GM23338 (cell line): ENCODE measurements at regions not wholly inside any gene's neighbourhood (a gene's known extent, or its start where the extent isn't known, plus 50 kb on each side); places are given as distances from the start of the nearest gene placed in this dataset.

Experiments used
- ATAC-seq: fragments of 200-7000 bp; cut with Tn5 transposase; 3 replicates; pipeline ENCODE4 v1.9.1; 2020
- DNase-seq: peaks from one replicate; pipeline ENCODE4 v3.0.0-alpha.2; 2015; ENCODE audit warnings: low spot score
- H2AFZ ChIP-seq: fragments of 200-600 bp; sonication (generic); 2 replicates; pipeline ENCODE4 v1.8.0; 2016; ENCODE audit warnings: antibody characterized with exemption, mild to moderate bottlenecking, moderate library complexity
- H3F3A ChIP-seq: fragments of 200-600 bp; sonication (generic); replicated peaks from 2 replicates; pipeline ENCODE4 v1.8.0; 2017; ENCODE audit warnings: antibody characterized with exemption, mixed run types, low read depth
- H3K27ac ChIP-seq: fragments of 200-600 bp; sonication (generic); 2 replicates; pipeline ENCODE4 v1.6.1; 2016; ENCODE audit warnings: low read depth
- H3K27me3 ChIP-seq: fragments of 200-600 bp; sonication (generic); 2 replicates; pipeline ENCODE4 v1.8.0; 2016; ENCODE audit warnings: mild to moderate bottlenecking, mixed run types, moderate library complexity; ENCODE audit not compliant: insufficient read depth
- H3K36me3 ChIP-seq: fragments of 200-600 bp; sonication (generic); 2 replicates; pipeline ENCODE4 v1.8.0; 2016; ENCODE audit warnings: mild to moderate bottlenecking; ENCODE audit not compliant: insufficient read depth
- H3K4me1 ChIP-seq: fragments of 200-600 bp; sonication (generic); 2 replicates; pipeline ENCODE4 v1.8.0; 2016; ENCODE audit warnings: mild to moderate bottlenecking, moderate library complexity; ENCODE audit not compliant: insufficient read depth
- H3K4me2 ChIP-seq: fragments of 200-600 bp; sonication (generic); 2 replicates; pipeline ENCODE4 v1.7.1; 2017; ENCODE audit warnings: mixed run types
- H3K4me3 ChIP-seq: fragments of 200-600 bp; sonication (generic); 2 replicates; pipeline ENCODE4 v1.6.1; 2016; ENCODE audit warnings: mixed run types
- H3K79me2 ChIP-seq: fragments of 200-600 bp; sonication (generic); replicated peaks from 2 replicates; pipeline ENCODE4 v1.8.0; 2017; ENCODE audit warnings: mild to moderate bottlenecking; ENCODE audit not compliant: insufficient read depth
- H3K9me2 ChIP-seq: fragments of 200-600 bp; sonication (generic); 2 replicates; pipeline ENCODE4 v1.8.0; 2017; ENCODE audit not compliant: insufficient read depth
- H4K20me1 ChIP-seq: fragments of 200-600 bp; sonication (generic); replicated peaks from 2 replicates; pipeline ENCODE4 v1.8.0; 2017; ENCODE audit warnings: mild to moderate bottlenecking; ENCODE audit not compliant: insufficient read depth
- H3K27ac Mint-ChIP-seq: 2 replicates; pipeline ENCODE4 v1.8.0; 2020; ENCODE audit warnings: inconsistent platforms, mild to moderate bottlenecking, moderate library complexity, mixed read lengths
- H3K27me3 Mint-ChIP-seq: 3 replicates; pipeline ENCODE4 v1.8.0; 2022; ENCODE audit warnings: low read depth, mild to moderate bottlenecking, moderate library complexity, mixed read lengths, inconsistent platforms; ENCODE audit not compliant: insufficient read depth, poor library complexity
- H3K36me3 Mint-ChIP-seq: 3 replicates; pipeline ENCODE4 v1.8.0; 2021; ENCODE audit warnings: low read depth, mild to moderate bottlenecking, inconsistent platforms, moderate library complexity, mixed read lengths
- H3K4me1 Mint-ChIP-seq: 3 replicates; pipeline ENCODE4 v1.8.0; 2020; ENCODE audit warnings: mild to moderate bottlenecking, inconsistent platforms, mixed read lengths
- H3K4me3 Mint-ChIP-seq: 3 replicates; pipeline ENCODE4 v1.8.0; 2021; ENCODE audit warnings: moderate library complexity, mild to moderate bottlenecking, inconsistent platforms, mixed read lengths
- H3K9me3 Mint-ChIP-seq: 3 replicates; pipeline ENCODE4 v1.8.0; 2020; ENCODE audit warnings: moderate library complexity, mild to moderate bottlenecking, inconsistent platforms, mixed read lengths
- CREB1 ChIP-seq: fragments of 250-450 bp; sonication (Bioruptor Pico); IDR thresholded peaks from 2 replicates; pipeline ENCODE4 v1.5.0; 2020; ENCODE audit warnings: low read depth, mild to moderate bottlenecking, moderate library complexity
- EZH2 ChIP-seq: fragments of 200-600 bp; sonication (generic); IDR thresholded peaks from one replicate; pipeline ENCODE4 v1.8.0; 2017; ENCODE audit warnings: antibody characterized with exemption, mild to moderate bottlenecking, low read depth; ENCODE audit not compliant: unreplicated experiment
- JUNB ChIP-seq: IDR thresholded peaks from one replicate; pipeline ENCODE4 v1.6.1; 2016; ENCODE audit warnings: antibody characterized with exemption; ENCODE audit not compliant: unreplicated experiment
- NANOG ChIP-seq: IDR thresholded peaks from 2 replicates; pipeline ENCODE4 v1.6.1; 2016; ENCODE audit warnings: antibody characterized with exemption, borderline replicate concordance
- POLR2AphosphoS5 ChIP-seq: IDR thresholded peaks from 2 replicates; pipeline ENCODE4 v1.6.1; 2016; ENCODE audit warnings: antibody characterized with exemption, low read depth
- ZNF114 ChIP-seq: fragments of 250-450 bp; sonication (Bioruptor Pico); IDR thresholded peaks from 2 replicates; pipeline ENCODE4 v1.5.0; 2020; ENCODE audit warnings: mild to moderate bottlenecking, moderate library complexity
- TF ChIP-seq, protein P1 (sequence below): fragments of 250-450 bp; sonication (Bioruptor Pico); IDR thresholded peaks from 2 replicates; pipeline ENCODE4 v1.5.0; 2020; ENCODE audit warnings: mild to moderate bottlenecking, moderate library complexity
- TF ChIP-seq, protein P2 (sequence below), 2 experiments: fragments of 200-600 bp in 1 of 2; sonication (generic) in 1 of 2; conservative IDR thresholded peaks; 2 replicates each; pipeline versions ENCODE4 v1.5.1 to v1.6.1; 2016 to 2017; ENCODE audit warnings: antibody characterized with exemption in 2 of 2, low read depth in 2 of 2, mild to moderate bottlenecking in 2 of 2, moderate library complexity in 1 of 2

DNA sequence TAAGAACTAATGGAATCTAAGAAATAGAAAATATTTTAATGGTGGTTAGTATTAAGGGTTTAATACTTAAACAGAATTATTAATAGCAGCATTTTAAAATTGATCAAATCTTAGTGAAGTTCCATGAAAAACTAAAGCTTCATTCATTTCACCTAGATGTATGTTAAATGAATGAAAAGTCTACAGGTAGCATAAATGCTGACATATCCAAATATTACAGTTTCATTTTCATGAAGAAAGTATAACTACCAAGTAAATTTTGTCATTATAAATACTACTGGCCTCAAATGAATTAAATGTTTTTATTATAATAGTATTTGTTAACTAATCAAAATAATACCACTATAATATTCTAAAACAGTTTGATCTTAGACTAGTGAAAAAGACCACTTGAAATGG, 403.3 kb downstream of the LIG4 start (continued):
- TF ChIP-seq, protein P1, sequence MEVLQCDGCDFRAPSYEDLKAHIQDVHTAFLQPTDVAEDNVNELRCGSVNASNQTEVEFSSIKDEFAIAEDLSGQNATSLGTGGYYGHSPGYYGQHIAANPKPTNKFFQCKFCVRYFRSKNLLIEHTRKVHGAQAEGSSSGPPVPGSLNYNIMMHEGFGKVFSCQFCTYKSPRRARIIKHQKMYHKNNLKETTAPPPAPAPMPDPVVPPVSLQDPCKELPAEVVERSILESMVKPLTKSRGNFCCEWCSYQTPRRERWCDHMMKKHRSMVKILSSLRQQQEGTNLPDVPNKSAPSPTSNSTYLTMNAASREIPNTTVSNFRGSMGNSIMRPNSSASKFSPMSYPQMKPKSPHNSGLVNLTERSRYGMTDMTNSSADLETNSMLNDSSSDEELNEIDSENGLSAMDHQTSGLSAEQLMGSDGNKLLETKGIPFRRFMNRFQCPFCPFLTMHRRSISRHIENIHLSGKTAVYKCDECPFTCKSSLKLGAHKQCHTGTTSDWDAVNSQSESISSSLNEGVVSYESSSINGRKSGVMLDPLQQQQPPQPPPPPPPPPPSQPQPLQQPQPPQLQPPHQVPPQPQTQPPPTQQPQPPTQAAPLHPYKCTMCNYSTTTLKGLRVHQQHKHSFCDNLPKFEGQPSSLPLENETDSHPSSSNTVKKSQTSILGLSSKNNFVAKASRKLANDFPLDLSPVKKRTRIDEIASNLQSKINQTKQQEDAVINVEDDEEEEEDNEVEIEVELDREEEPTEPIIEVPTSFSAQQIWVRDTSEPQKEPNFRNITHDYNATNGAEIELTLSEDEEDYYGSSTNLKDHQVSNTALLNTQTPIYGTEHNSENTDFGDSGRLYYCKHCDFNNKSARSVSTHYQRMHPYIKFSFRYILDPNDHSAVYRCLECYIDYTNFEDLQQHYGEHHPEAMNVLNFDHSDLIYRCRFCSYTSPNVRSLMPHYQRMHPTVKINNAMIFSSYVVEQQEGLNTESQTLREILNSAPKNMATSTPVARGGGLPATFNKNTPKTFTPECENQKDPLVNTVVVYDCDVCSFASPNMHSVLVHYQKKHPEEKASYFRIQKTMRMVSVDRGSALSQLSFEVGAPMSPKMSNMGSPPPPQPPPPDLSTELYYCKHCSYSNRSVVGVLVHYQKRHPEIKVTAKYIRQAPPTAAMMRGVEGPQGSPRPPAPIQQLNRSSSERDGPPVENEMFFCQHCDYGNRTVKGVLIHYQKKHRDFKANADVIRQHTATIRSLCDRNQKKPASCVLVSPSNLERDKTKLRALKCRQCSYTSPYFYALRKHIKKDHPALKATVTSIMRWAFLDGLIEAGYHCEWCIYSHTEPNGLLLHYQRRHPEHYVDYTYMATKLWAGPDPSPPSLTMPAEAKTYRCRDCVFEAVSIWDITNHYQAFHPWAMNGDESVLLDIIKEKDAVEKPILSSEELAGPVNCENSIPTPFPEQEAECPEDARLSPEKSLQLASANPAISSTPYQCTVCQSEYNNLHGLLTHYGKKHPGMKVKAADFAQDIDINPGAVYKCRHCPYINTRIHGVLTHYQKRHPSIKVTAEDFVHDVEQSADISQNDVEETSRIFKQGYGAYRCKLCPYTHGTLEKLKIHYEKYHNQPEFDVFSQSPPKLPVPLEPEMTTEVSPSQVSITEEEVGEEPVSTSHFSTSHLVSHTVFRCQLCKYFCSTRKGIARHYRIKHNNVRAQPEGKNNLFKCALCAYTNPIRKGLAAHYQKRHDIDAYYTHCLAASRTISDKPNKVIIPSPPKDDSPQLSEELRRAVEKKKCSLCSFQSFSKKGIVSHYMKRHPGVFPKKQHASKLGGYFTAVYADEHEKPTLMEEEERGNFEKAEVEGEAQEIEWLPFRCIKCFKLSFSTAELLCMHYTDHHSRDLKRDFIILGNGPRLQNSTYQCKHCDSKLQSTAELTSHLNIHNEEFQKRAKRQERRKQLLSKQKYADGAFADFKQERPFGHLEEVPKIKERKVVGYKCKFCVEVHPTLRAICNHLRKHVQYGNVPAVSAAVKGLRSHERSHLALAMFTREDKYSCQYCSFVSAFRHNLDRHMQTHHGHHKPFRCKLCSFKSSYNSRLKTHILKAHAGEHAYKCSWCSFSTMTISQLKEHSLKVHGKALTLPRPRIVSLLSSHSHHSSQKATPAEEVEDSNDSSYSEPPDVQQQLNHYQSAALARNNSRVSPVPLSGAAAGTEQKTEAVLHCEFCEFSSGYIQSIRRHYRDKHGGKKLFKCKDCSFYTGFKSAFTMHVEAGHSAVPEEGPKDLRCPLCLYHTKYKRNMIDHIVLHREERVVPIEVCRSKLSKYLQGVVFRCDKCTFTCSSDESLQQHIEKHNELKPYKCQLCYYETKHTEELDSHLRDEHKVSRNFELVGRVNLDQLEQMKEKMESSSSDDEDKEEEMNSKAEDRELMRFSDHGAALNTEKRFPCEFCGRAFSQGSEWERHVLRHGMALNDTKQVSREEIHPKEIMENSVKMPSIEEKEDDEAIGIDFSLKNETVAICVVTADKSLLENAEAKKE (CRISPR knock-in tag): no peak
- TF ChIP-seq ZNF114 (no peak), POLR2AphosphoS5 (no peak), NANOG (no peak)

DNA sequence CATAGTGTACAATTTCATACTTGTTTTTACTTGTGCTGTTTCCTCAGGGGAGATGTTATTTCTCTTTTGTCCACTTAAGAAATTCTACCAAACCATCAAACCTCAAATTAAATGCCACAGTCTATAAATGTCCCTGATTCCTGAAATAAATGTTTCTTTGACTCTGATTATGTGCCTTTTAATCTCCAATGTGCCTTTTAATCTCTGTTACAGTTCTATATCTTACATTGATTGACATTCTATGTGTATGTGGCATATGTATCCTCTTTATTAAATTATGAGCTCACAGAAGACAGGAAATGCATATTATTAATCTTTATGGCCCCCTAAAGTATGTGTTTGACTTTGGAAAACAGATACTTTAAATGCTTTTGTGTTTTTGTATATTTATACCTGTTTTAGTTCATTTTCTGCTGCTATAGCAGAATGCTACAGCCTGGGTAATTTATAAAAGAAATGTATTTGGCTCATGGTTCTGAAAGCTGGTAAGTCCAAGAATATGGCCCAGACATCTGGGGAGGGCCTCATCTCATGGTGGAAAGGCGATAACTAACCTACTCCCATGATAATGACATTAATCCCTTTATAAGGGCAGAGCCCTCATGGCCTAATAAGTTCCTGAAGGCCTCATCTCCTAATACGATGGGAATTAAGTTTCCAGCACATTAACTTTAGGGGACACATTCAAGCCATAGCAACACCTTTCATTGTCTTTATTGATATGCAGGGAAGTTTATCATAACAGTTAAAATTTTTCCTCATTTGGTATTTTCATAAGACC, 403.9 kb downstream of the LIG4 start:
- no peaks in the 10 kb centered on the region for H3K36me3 Mint-ChIP-seq
- no peaks in the 10 kb centered on the region for H3K9me3 Mint-ChIP-seq
- no peak overlapping the region for H3K4me3 ChIP-seq
- H3K27ac Mint-ChIP-seq: no peak overlapping the region
- no peak overlapping the region for H2AFZ ChIP-seq
- peaks cover 12% of the 10 kb centered on the region for H3K4me1 ChIP-seq
- no peaks in the 10 kb centered on the region for H3K27me3 ChIP-seq
- H4K20me1 ChIP-seq: no peaks in the 10 kb centered on the region
- ATAC-seq (no peak), DNase-seq (no peak)
- H3F3A ChIP-seq: no peaks in the 10 kb centered on the region
- H3K36me3 ChIP-seq: no peaks in the 10 kb centered on the region
- 0 out of 2 replicates have a peak, but pooled peaks cover 5% of the 10 kb centered on the region for H3K9me2 ChIP-seq
- H3K27ac ChIP-seq: no peak overlapping the region
- H3K4me2 ChIP-seq: no peak overlapping the region
- peaks cover 1% of the 10 kb centered on the region for H3K27me3 Mint-ChIP-seq
- H3K4me1 Mint-ChIP-seq: peaks cover 13% of the 10 kb centered on the region
- no peak overlapping the region for H3K4me3 Mint-ChIP-seq
- no peaks in the 10 kb centered on the region; the same call in none of the 2 replicates for H3K79me2 ChIP-seq
- TF ChIP-seq CREB1 (CRISPR knock-in tag) (no peak), EZH2 (no peak), JUNB (no peak), POLR2AphosphoS5 (no peak)
- TF ChIP-seq, protein P2, sequence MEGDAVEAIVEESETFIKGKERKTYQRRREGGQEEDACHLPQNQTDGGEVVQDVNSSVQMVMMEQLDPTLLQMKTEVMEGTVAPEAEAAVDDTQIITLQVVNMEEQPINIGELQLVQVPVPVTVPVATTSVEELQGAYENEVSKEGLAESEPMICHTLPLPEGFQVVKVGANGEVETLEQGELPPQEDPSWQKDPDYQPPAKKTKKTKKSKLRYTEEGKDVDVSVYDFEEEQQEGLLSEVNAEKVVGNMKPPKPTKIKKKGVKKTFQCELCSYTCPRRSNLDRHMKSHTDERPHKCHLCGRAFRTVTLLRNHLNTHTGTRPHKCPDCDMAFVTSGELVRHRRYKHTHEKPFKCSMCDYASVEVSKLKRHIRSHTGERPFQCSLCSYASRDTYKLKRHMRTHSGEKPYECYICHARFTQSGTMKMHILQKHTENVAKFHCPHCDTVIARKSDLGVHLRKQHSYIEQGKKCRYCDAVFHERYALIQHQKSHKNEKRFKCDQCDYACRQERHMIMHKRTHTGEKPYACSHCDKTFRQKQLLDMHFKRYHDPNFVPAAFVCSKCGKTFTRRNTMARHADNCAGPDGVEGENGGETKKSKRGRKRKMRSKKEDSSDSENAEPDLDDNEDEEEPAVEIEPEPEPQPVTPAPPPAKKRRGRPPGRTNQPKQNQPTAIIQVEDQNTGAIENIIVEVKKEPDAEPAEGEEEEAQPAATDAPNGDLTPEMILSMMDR (conservative IDR thresholded peaks at IDR 0.05; ENCODE audit: low read depth in 2 of 2): no peak
